Lung (tissue), 11 donors: ENCODE measurements at regions not wholly inside any gene's neighbourhood (a gene's known extent, or its start where the extent isn't known, plus 50 kb on each side); places are given as distances from the start of the nearest gene placed in this dataset.

ENCODE experiments used
- ATAC-seq: fragments of 200-7000 bp; cut with Tn5 transposase; one replicate; pipeline ENCODE4 v1.9.1; 2020; ENCODE audit warnings: moderate number of reproducible peaks; ENCODE audit not compliant: insufficient read depth, low FRiP score
- DNase-seq, 3 donors: peaks; one replicate each; pipeline ENCODE4 v3.0.0-alpha.2; 2013 to 2017
- H3K27ac ChIP-seq, 2 donors: one replicate each; pipeline ENCODE4 v1.5.1; 2013; ENCODE audit warnings: mild to moderate bottlenecking in 2 of 2, moderate library complexity in 2 of 2, control low read depth in 1 of 2, inconsistent platforms in 1 of 2, low read depth in 1 of 2, low read length in 1 of 2
- H3K27me3 ChIP-seq, 3 donors: one replicate each; pipeline ENCODE4 v1.5.1; 2013; ENCODE audit warnings: low read length in 2 of 3; ENCODE audit not compliant: control insufficient read depth in 3 of 3, insufficient read depth in 3 of 3
- H3K36me3 ChIP-seq, 4 donors: one replicate each; pipeline ENCODE4 v1.5.1; 2013; ENCODE audit warnings: low read length in 4 of 4, mild to moderate bottlenecking in 1 of 4, moderate library complexity in 1 of 4; ENCODE audit not compliant: control insufficient read depth in 4 of 4, insufficient read depth in 4 of 4
- H3K4me1 ChIP-seq, 5 donors: one replicate each; pipeline ENCODE4 v1.5.1; 2013; ENCODE audit warnings: low read length in 5 of 5, mild to moderate bottlenecking in 2 of 5, moderate library complexity in 1 of 5; ENCODE audit not compliant: control insufficient read depth in 5 of 5, insufficient read depth in 5 of 5
- H3K4me3 ChIP-seq: one replicate; pipeline ENCODE4 v1.5.1; 2013; ENCODE audit warnings: mild to moderate bottlenecking, control low read depth, moderate library complexity
- H3K9ac ChIP-seq, 2 donors: one replicate each; pipeline ENCODE4 v1.5.1; 2013; ENCODE audit warnings: low read length in 2 of 2, control low read depth in 1 of 2; ENCODE audit not compliant: insufficient read depth in 1 of 2
- H3K9me3 ChIP-seq, 4 donors: one replicate each; pipeline ENCODE4 v1.5.1; 2013; ENCODE audit warnings: low read length in 3 of 4, mild to moderate bottlenecking in 1 of 4, moderate library complexity in 1 of 4; ENCODE audit not compliant: control insufficient read depth in 4 of 4, insufficient read depth in 3 of 4
- WGBS, 2 donors: extraction: QIAGEN DNeasy Blood & Tissue Kit; methylation state at CpG; one replicate each; pipeline ENCODE4 v1.1.7; 2013; 5-methylcytosine and 5-hydroxymethylcytosine counted together
- TF ChIP-seq, protein P1 (sequence below): IDR thresholded peaks from 2 replicates; pipeline ENCODE4 v1.5.1; 2012; ENCODE audit warnings: mild to moderate bottlenecking; ENCODE audit errors: control extremely low read depth, extremely low read depth
- donor health status: control.
- donor health status: control.
- donor health status: Bipolar disorder and iron deficiency.
- donor health status: healthy.
- donor health status: DM: yes; HTN: yes; CAD: no.

DNA sequence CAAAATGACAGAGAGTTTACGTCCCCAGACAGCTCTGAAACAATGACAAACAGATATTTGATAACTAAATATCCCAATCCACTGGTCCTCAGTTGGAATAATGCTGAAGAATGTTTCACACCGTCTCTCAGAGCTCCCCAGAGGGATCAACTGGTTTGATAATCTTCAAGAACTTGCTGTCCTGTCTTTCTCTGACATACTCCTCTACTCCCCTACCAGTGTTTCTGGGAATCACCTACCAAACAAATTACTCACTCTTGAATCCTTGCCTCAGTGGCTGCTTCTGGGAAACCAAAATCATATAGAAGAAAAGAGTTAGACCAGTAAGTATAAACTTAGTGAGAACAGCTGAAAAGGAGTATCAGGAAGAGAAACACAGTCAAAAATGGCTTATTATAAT, 469.7 kb upstream of the JAG1 start:
- no peak for DNase-seq
- no peak overlapping the region for H3K27ac ChIP-seq
- no peaks in the 10 kb centered on the region for H3K9me3 ChIP-seq
- H3K4me3 ChIP-seq: no peak overlapping the region
- H3K4me1 ChIP-seq: no peaks in the 10 kb centered on the region
- no peaks in the 10 kb centered on the region for H3K27me3 ChIP-seq
- WGBS, 2 donors: 73 to 82% methylated on average over 2 of the region's 2 CpGs
- TF ChIP-seq, protein P1, sequence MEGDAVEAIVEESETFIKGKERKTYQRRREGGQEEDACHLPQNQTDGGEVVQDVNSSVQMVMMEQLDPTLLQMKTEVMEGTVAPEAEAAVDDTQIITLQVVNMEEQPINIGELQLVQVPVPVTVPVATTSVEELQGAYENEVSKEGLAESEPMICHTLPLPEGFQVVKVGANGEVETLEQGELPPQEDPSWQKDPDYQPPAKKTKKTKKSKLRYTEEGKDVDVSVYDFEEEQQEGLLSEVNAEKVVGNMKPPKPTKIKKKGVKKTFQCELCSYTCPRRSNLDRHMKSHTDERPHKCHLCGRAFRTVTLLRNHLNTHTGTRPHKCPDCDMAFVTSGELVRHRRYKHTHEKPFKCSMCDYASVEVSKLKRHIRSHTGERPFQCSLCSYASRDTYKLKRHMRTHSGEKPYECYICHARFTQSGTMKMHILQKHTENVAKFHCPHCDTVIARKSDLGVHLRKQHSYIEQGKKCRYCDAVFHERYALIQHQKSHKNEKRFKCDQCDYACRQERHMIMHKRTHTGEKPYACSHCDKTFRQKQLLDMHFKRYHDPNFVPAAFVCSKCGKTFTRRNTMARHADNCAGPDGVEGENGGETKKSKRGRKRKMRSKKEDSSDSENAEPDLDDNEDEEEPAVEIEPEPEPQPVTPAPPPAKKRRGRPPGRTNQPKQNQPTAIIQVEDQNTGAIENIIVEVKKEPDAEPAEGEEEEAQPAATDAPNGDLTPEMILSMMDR: no peak
- no peak overlapping the region for H3K9ac ChIP-seq
- ATAC-seq: no peak
- H3K36me3 ChIP-seq: no peaks in the 10 kb centered on the region

GRCh38 chr20:11144114-11144950, 470.5 kb upstream of the JAG1 start:
- TF ChIP-seq, protein P1: no peak
- 80 to 83% methylated on average over 10 of the region's 10 CpGs for whole genome bisulfite sequencing, 2 donors
- ATAC-seq: no peak

DNA sequence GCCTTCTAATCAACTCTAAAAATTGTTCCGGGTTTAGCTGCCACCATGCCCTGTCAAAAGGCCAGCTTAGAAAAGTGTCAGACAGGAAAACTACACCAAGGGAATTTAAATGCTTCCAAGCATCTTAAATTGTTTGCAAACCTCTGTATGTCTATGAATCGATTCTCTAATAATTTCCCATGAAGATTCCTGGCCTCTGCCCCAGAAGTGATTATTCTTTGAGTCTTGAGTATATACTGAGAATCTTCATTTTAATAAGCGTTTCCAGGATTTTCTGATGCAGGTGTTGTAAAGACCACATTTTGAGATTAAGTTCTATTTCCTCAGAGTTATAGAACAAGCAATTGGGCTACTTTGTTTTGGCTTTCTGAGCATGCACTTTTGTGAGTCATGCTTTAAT, 471.8 kb upstream of the JAG1 start:
- DNase-seq (no peak), ATAC-seq (no peak)
- Histone ChIP-seq H3K9me3 (no peaks in the 10 kb centered on the region), H3K9ac (no peak overlapping the region), H3K36me3 (no peaks in the 10 kb centered on the region), H3K4me1 (no peaks in the 10 kb centered on the region), H3K27me3 (no peaks in the 10 kb centered on the region), H3K4me3 (no peak overlapping the region), H3K27ac (no peak overlapping the region)
- TF ChIP-seq, protein P1: no peak
- 80 to 84% methylated on average over 3 of the region's 3 CpGs for WGBS, 2 donors

More at GRCh38 chr20:11144114-11144950, 470.5 kb upstream of the JAG1 start:
- H3K27ac ChIP-seq: no peak overlapping the region
- no peaks in the 10 kb centered on the region for H3K4me1 ChIP-seq
- H3K9ac ChIP-seq: no peak overlapping the region
- DNase-seq: no peak
- H3K36me3 ChIP-seq: no peaks in the 10 kb centered on the region
- no peak overlapping the region for H3K4me3 ChIP-seq
- H3K27me3 ChIP-seq: no peaks in the 10 kb centered on the region
- H3K9me3 ChIP-seq: no peaks in the 10 kb centered on the region
